CD4-positive, alpha-beta memory T cell (primary cell): ENCODE measurements at regions not wholly inside any gene's neighbourhood (a gene's known extent, or its start where the extent isn't known, plus 50 kb on each side); places are given as distances from the start of the nearest gene placed in this dataset.
"Not testable (repeated sequence)": the region's sequence is repeated elsewhere in the genome, so short reads cannot be mapped to it uniquely, and the experiment has no call there.

Source experiments
- CTCF ChIA-PET: fragments of 350-600 bp; sonication (Branson Sonifier 250); formaldehyde crosslinking; loops from one replicate; lab custom pipeline; 2021; ENCODE audit warnings: inconsistent platforms; ENCODE audit not compliant: partially characterized antibody; lab: Charles Lee
- POLR2A ChIA-PET: fragments of 350-600 bp; sonication (Branson Sonifier 250); formaldehyde crosslinking; loops from one replicate; lab custom pipeline; 2021; ENCODE audit not compliant: partially characterized antibody; lab: Charles Lee
- DNase-seq, 5 donors: peaks; one replicate each; pipeline versions ENCODE4 v3.0.0 to v3.0.0-alpha.2; 2020 to 2022; ENCODE audit warnings: mixed read lengths in 1 of 5
- H3K27ac ChIP-seq: one replicate; pipeline ENCODE4 v1.7.0; 2013; ENCODE audit warnings: low read depth, low read length
- H3K27me3 ChIP-seq: 2 replicates; pipeline ENCODE4 v1.7.0; 2013; ENCODE audit warnings: mild to moderate bottlenecking, low read length, moderate library complexity; ENCODE audit not compliant: insufficient read depth
- H3K36me3 ChIP-seq: 2 replicates; pipeline ENCODE4 v1.7.0; 2013; ENCODE audit warnings: mild to moderate bottlenecking, low read length, moderate library complexity; ENCODE audit not compliant: insufficient read depth
- H3K4me1 ChIP-seq: 2 replicates; pipeline ENCODE4 v1.7.0; 2013; ENCODE audit warnings: mild to moderate bottlenecking, low read length, moderate library complexity; ENCODE audit not compliant: insufficient read depth
- H3K4me3 ChIP-seq, 2 donors: one replicate each; pipeline ENCODE4 v1.7.0; 2013; ENCODE audit warnings: low read length in 2 of 2, mild to moderate bottlenecking in 1 of 2
- H3K9me3 ChIP-seq, 2 donors: one replicate each; pipeline ENCODE4 v1.7.0; 2013; ENCODE audit warnings: low read length in 2 of 2, control low read depth in 1 of 2; ENCODE audit not compliant: control insufficient read depth in 1 of 2
- H3K27ac Mint-ChIP-seq, 7 donors: one replicate each; pipeline ENCODE4 v1.8.0; 2020 to 2021; ENCODE audit warnings: mixed read lengths in 7 of 7, mild to moderate bottlenecking in 6 of 7, inconsistent platforms in 3 of 7, moderate library complexity in 3 of 7
- H3K27me3 Mint-ChIP-seq, 2 donors: one replicate each; pipeline ENCODE4 v1.8.0; 2020 to 2021; ENCODE audit warnings: mixed read lengths in 2 of 2
- H3K36me3 Mint-ChIP-seq, 2 donors: one replicate each; pipeline ENCODE4 v1.8.0; 2020 to 2021; ENCODE audit warnings: mixed read lengths in 2 of 2, inconsistent platforms in 1 of 2, mild to moderate bottlenecking in 1 of 2
- H3K4me1 Mint-ChIP-seq, 4 donors: one replicate each; pipeline ENCODE4 v1.8.0; 2020 to 2021; ENCODE audit warnings: mixed read lengths in 4 of 4, mild to moderate bottlenecking in 1 of 4
- H3K4me3 Mint-ChIP-seq, 8 donors: one replicate each; pipeline ENCODE4 v1.8.0; 2020 to 2021; ENCODE audit warnings: mixed read lengths in 8 of 8, mild to moderate bottlenecking in 7 of 8, moderate library complexity in 6 of 8, inconsistent platforms in 3 of 8
- H3K9me3 Mint-ChIP-seq, 8 donors: one replicate each; pipeline ENCODE4 v1.8.0; 2020 to 2021; ENCODE audit warnings: mixed read lengths in 8 of 8, mild to moderate bottlenecking in 5 of 8, inconsistent platforms in 3 of 8, moderate library complexity in 1 of 8
- intact Hi-C: fragments of 100-400 bp; cut with micrococcal nuclease; formaldehyde crosslinking; loops from one replicate; pipeline ENCODE4 v1.15.1; 2023

GRCh38 chr1:194865383-194865782 lies 1679.0 kb upstream of the B3GALT2 start:
- H3K27ac Mint-ChIP-seq: no peak overlapping the region
- CTCF ChIA-PET: no interaction called here
- Histone ChIP-seq H3K36me3 (no peaks in the 10 kb centered on the region), H3K27me3 (no peaks in the 10 kb centered on the region), H3K4me1 (no peaks in the 10 kb centered on the region), H3K27ac (no peak overlapping the region), H3K9me3 (no peaks in the 10 kb centered on the region), H3K4me3 (no peak overlapping the region)
- POLR2A ChIA-PET: no interaction called here
- intact Hi-C loops: no loop called here
- no peak for DNase-seq
- no peaks in the 10 kb centered on the region for H3K36me3 Mint-ChIP-seq
- peaks cover 0 to 4% (median 0%) of the 10 kb centered on the region in 8 donors for H3K9me3 Mint-ChIP-seq
- no peak overlapping the region for H3K4me3 Mint-ChIP-seq
- no peaks in the 10 kb centered on the region for H3K27me3 Mint-ChIP-seq
- no peaks in the 10 kb centered on the region for H3K4me1 Mint-ChIP-seq

DNA sequence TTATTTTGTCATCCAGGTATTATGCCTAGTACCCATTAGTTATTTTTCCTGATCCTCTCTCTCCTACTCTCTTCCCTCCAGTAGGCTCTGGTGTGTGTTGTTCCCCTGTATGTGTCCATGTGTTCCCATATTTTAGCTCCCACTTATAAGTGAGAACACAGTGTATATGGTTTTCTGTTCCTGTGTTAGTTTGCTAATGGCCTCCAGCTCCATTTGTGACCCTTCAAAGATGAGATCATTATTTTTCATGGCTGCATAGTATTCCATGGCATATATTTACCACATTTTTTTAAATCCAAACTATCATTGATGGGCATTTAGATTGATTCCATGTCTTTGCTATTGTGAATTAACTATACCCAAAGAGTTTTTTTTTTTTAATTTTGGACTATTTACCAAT lies 1675.7 kb upstream of the B3GALT2 start:
- no peaks in the 10 kb centered on the region for H3K36me3 ChIP-seq
- Mint-ChIP-seq H3K4me3 (no peak overlapping the region), H3K27ac (no peak overlapping the region), H3K4me1 (no peaks in the 10 kb centered on the region), H3K9me3 (peaks cover 0 to 4% (median 0%) of the 10 kb centered on the region in 8 donors), H3K27me3 (no peaks in the 10 kb centered on the region), H3K36me3 (no peaks in the 10 kb centered on the region)
- H3K27me3 ChIP-seq: no peaks in the 10 kb centered on the region
- ChIA-PET POLR2A (no interaction called here), CTCF (no interaction called here)
- intact Hi-C loops: no loop called here
- DNase-seq: no peak
- H3K27ac ChIP-seq: no peak overlapping the region
- no peak overlapping the region for H3K4me3 ChIP-seq
- no peaks in the 10 kb centered on the region for H3K4me1 ChIP-seq
- H3K9me3 ChIP-seq: no peaks in the 10 kb centered on the region

GRCh38 chr1:194860248-194861201 lies 1674.1 kb upstream of the B3GALT2 start:
- Mint-ChIP-seq H3K4me1 (no peaks in the 10 kb centered on the region), H3K4me3 (no peak overlapping the region), H3K27ac (no peak overlapping the region), H3K9me3 (peaks cover 0 to 4% (median 0%) of the 10 kb centered on the region in 8 donors), H3K27me3 (no peaks in the 10 kb centered on the region), H3K36me3 (no peaks in the 10 kb centered on the region)
- no peaks in the 10 kb centered on the region for H3K27me3 ChIP-seq
- ChIA-PET CTCF (no interaction called here), POLR2A (no interaction called here)
- no peaks in the 10 kb centered on the region for H3K9me3 ChIP-seq
- H3K36me3 ChIP-seq: no peaks in the 10 kb centered on the region
- DNase-seq: no peak
- no peak overlapping the region for H3K27ac ChIP-seq
- no peak overlapping the region for H3K4me3 ChIP-seq
- H3K4me1 ChIP-seq: no peaks in the 10 kb centered on the region
- intact Hi-C loops: no loop called here

DNA sequence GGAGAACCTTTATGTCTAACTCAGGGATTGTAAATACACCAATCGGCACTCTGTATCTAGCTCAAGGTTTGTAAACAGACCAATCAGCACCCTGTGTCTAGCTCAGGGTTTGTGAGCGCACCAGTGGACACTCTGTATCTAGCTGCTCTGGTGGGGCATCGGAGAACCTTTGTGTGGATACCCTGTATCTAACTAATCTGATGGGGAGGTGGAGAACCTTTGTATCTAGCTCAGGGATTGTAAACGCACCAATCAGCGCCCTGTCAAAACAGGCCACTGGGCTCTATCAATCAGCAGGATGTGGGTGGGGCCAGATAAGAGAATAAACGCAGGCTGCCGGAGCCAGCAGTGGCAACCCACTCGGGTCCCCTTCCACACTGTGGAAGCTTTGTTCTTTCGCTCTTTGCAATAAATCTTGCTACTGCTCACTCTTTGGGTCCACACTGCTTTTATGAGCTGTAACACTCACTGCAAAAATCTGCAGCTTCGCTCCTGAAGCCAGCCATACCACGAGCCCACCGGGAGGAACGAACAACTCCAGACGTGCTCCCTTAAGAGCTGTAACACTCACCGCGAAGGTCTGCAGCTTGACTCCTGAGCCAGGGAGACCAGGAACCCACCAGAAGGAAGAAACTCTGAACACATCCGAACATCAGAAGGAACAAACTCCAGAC lies 1673.2 kb upstream of the B3GALT2 start:
- intact Hi-C loops: not testable (repeated sequence)

DNA sequence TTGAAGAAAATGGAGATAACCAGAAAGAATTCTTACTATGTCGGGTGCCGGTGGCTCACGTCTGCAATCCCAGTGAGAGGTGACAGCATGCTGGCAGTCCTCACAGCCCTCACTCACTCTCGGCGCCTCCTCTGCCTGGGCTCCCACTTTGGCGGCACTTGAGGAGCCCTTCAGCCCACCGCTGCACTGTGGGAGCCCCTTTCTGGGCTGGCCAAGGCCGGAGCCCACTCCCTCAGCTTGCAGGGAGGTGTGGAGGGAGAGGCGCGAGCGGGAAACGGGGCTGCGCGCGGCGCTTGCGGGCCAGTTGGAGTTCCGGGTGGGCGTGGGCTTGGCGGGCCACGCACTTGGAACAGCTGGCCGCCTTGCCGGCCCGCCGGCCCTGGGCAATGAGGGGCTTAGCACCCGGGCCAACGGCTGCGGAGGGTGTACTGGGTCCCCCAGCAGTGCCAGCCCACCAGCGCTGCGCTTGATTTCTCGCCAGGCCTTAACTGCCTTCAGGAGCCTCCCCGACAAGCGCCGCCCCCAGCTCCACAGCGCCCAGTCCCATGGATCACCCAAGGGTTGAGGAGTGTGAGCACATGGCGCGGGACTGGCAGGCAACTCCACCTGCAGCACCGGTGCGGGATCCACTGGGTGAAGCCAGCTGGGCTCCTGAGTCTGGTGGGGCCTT lies 1672.5 kb upstream of the B3GALT2 start:
- H3K27ac ChIP-seq, H3K4me3 Mint-ChIP-seq, H3K4me1 ChIP-seq, H3K27me3 Mint-ChIP-seq, intact Hi-C loops, H3K4me3 ChIP-seq, H3K9me3 ChIP-seq, H3K4me1 Mint-ChIP-seq, H3K9me3 Mint-ChIP-seq, CTCF ChIA-PET, H3K36me3 ChIP-seq, POLR2A ChIA-PET, H3K27ac Mint-ChIP-seq, DNase-seq, H3K36me3 Mint-ChIP-seq, H3K27me3 ChIP-seq: not testable (repeated sequence)

More for the DNA sequence above, 1673.2 kb upstream of the B3GALT2 start:
- H3K27ac Mint-ChIP-seq, H3K4me3 ChIP-seq, POLR2A ChIA-PET, H3K4me1 ChIP-seq, H3K9me3 Mint-ChIP-seq, H3K36me3 Mint-ChIP-seq, CTCF ChIA-PET, H3K4me1 Mint-ChIP-seq, H3K4me3 Mint-ChIP-seq, H3K27me3 Mint-ChIP-seq, H3K27me3 ChIP-seq, H3K27ac ChIP-seq, H3K36me3 ChIP-seq, H3K9me3 ChIP-seq: not testable (repeated sequence)
- peak in 1 of 5 donors; percentile 31 for DNase-seq

GRCh38 chr1:194857413-194857812 lies 1671.0 kb upstream of the B3GALT2 start:
- ChIA-PET POLR2A (no interaction called here), CTCF (no interaction called here)
- Histone ChIP-seq H3K27ac (no peak overlapping the region), H3K36me3 (no peaks in the 10 kb centered on the region), H3K9me3 (no peaks in the 10 kb centered on the region), H3K4me1 (no peaks in the 10 kb centered on the region), H3K4me3 (no peak overlapping the region), H3K27me3 (no peaks in the 10 kb centered on the region)
- no peak overlapping the region for H3K4me3 Mint-ChIP-seq
- peaks cover 0 to 4% (median 0%) of the 10 kb centered on the region in 8 donors for H3K9me3 Mint-ChIP-seq
- H3K27me3 Mint-ChIP-seq: no peaks in the 10 kb centered on the region
- no peak overlapping the region for H3K27ac Mint-ChIP-seq
- intact Hi-C loops: no loop called here
- H3K4me1 Mint-ChIP-seq: no peaks in the 10 kb centered on the region
- no peak for DNase-seq
- H3K36me3 Mint-ChIP-seq: no peaks in the 10 kb centered on the region

- H3K27ac Mint-ChIP-seq: no peak overlapping the region
- CTCF ChIA-PET: no interaction called here
- DNase-seq: no peak
Observed at GRCh38 chr1:194848846-194849245, 1662.4 kb upstream of the B3GALT2 start.

More at GRCh38 chr1:194848846-194849245, 1662.4 kb upstream of the B3GALT2 start:
- Histone ChIP-seq H3K4me1 (no peaks in the 10 kb centered on the region), H3K9me3 (no peaks in the 10 kb centered on the region), H3K27ac (no peak overlapping the region), H3K36me3 (no peaks in the 10 kb centered on the region), H3K4me3 (no peak overlapping the region), H3K27me3 (no peaks in the 10 kb centered on the region)
- Mint-ChIP-seq H3K27me3 (no peaks in the 10 kb centered on the region), H3K4me3 (no peak overlapping the region), H3K4me1 (no peaks in the 10 kb centered on the region), H3K36me3 (no peaks in the 10 kb centered on the region), H3K9me3 (peaks cover 0 to 3% (median 0%) of the 10 kb centered on the region in 8 donors)
- intact Hi-C loops: no loop called here
- POLR2A ChIA-PET: no interaction called here
